GM23248 (cell line): ENCODE measurements at regions not wholly inside any gene's neighbourhood (a gene's known extent, or its start where the extent isn't known, plus 50 kb on each side); places are given as distances from the start of the nearest gene placed in this dataset.

Experiments
- DNase-seq: peaks from one replicate; pipeline ENCODE4 v3.0.0-alpha.2; 2015
- H2AFZ ChIP-seq: fragments of 200-600 bp; sonication (generic); 2 replicates; pipeline ENCODE4 v1.6.1; 2016; ENCODE audit warnings: antibody characterized with exemption
- H3F3A ChIP-seq: fragments of 200-600 bp; sonication (generic); 2 replicates; pipeline ENCODE4 v1.6.1; 2016; ENCODE audit warnings: mild to moderate bottlenecking, antibody characterized with exemption, mixed run types; ENCODE audit not compliant: insufficient read depth
- H3K27ac ChIP-seq: fragments of 200-600 bp; sonication (generic); 2 replicates; pipeline ENCODE4 v1.5.1; 2016; ENCODE audit warnings: mild to moderate bottlenecking
- H3K27me3 ChIP-seq: fragments of 200-600 bp; sonication (generic); replicated peaks from 2 replicates; pipeline ENCODE4 v1.6.1; 2016; ENCODE audit warnings: mild to moderate bottlenecking; ENCODE audit not compliant: insufficient read depth
- H3K36me3 ChIP-seq: fragments of 200-600 bp; sonication (generic); 2 replicates; pipeline ENCODE4 v1.6.1; 2016; ENCODE audit warnings: low read depth, mild to moderate bottlenecking
- H3K4me1 ChIP-seq: fragments of 200-600 bp; sonication (generic); 2 replicates; pipeline ENCODE4 v1.6.1; 2016; ENCODE audit warnings: mild to moderate bottlenecking; ENCODE audit not compliant: insufficient read depth
- H3K4me2 ChIP-seq: fragments of 200-600 bp; sonication (generic); one replicate; pipeline ENCODE4 v1.6.1; 2016; ENCODE audit warnings: mild to moderate bottlenecking; ENCODE audit not compliant: unreplicated experiment
- H3K4me3 ChIP-seq: fragments of 200-600 bp; sonication (generic); 2 replicates; pipeline ENCODE4 v1.5.1; 2016; ENCODE audit warnings: mild to moderate bottlenecking
- H3K79me2 ChIP-seq: fragments of 200-600 bp; sonication (generic); 2 replicates; pipeline ENCODE4 v1.6.1; 2016; ENCODE audit warnings: mild to moderate bottlenecking; ENCODE audit not compliant: insufficient read depth
- H3K9ac ChIP-seq: fragments of 200-600 bp; sonication (generic); 2 replicates; pipeline ENCODE4 v1.6.1; 2016; ENCODE audit warnings: mild to moderate bottlenecking
- H3K9me2 ChIP-seq: fragments of 200-600 bp; sonication (generic); 2 replicates; pipeline ENCODE4 v1.6.1; 2016; ENCODE audit warnings: mixed run types, mild to moderate bottlenecking, moderate library complexity; ENCODE audit not compliant: insufficient read depth
- H3K9me3 ChIP-seq: fragments of 200-600 bp; sonication (generic); one replicate; pipeline ENCODE4 v1.6.1; 2017; ENCODE audit warnings: low read depth
- H4K20me1 ChIP-seq: fragments of 200-600 bp; sonication (generic); 2 replicates; pipeline ENCODE4 v1.6.0; 2016; ENCODE audit not compliant: insufficient read depth
- EZH2 ChIP-seq: fragments of 200-600 bp; sonication (generic); IDR thresholded peaks from 2 replicates; pipeline ENCODE4 v1.6.1; 2018; ENCODE audit warnings: antibody characterized with exemption, mild to moderate bottlenecking; ENCODE audit not compliant: insufficient read depth, poor library complexity, severe bottlenecking
- EZH2phosphoT487 ChIP-seq: fragments of 200-600 bp; sonication (generic); IDR thresholded peaks from 2 replicates; pipeline ENCODE4 v1.6.1; 2018; ENCODE audit warnings: antibody characterized with exemption, moderate library complexity, mild to moderate bottlenecking, low read depth; ENCODE audit not compliant: insufficient read depth
- WGBS, 2 experiments: methylation state at CpG; one replicate each; pipeline ENCODE4 v1.1.6; 2015 to 2017; ENCODE audit warnings: low lambda C conversion rate in 2 of 2, low coverage in 1 of 2; ENCODE audit errors: missing lambda C conversion rate in 2 of 2; 5-methylcytosine and 5-hydroxymethylcytosine counted together
- in situ Hi-C: fragments of 300-500 bp; cut with MboI; formaldehyde crosslinking; loops from 2 replicates; pipeline ENCODE4 v1.15.0; 2020

DNA sequence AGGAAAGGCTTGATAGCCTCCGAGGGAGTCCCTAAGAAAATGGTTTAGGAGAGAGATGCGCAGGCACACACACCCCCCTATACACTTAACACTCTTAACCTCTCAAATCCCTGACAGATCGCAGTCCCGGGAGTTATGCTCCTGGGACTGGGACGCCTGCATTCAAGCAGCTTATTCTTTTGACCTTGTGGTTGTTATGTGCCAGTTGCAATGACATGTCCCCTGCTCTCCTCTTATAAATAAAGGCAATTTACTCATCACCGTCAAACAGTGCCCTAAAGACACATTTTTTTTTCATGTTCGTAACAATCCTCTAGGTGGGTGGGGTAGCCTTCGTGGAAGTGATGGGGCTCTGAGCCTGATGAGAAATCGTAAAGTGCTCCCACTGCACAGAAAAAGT lies 162.2 kb downstream of the LRRC30 start:
- no peaks in the 10 kb centered on the region for H3K9me2 ChIP-seq
- no peaks in the 10 kb centered on the region for H3K79me2 ChIP-seq
- no peak overlapping the region for H3K9ac ChIP-seq
- H3K36me3 ChIP-seq: no peaks in the 10 kb centered on the region
- H3F3A ChIP-seq: no peaks in the 10 kb centered on the region
- TF ChIP-seq EZH2phosphoT487 (no peak), EZH2 (no peak)
- H3K4me2 ChIP-seq: no peak overlapping the region
- H4K20me1 ChIP-seq: no peaks in the 10 kb centered on the region
- H3K4me1 ChIP-seq: no peaks in the 10 kb centered on the region
- H3K9me3 ChIP-seq: no peaks in the 10 kb centered on the region
- no peak for DNase-seq
- H3K4me3 ChIP-seq: no peak overlapping the region
- WGBS, 2 experiments: 74 to 76% methylated on average over 9 of the region's 9 CpGs
- in situ Hi-C loops: no loop called here
- H3K27ac ChIP-seq: no peak overlapping the region
- peaks cover 6% of the 10 kb centered on the region; the same call in 1 of the 2 replicates for H3K27me3 ChIP-seq
- no peak overlapping the region for H2AFZ ChIP-seq

DNA sequence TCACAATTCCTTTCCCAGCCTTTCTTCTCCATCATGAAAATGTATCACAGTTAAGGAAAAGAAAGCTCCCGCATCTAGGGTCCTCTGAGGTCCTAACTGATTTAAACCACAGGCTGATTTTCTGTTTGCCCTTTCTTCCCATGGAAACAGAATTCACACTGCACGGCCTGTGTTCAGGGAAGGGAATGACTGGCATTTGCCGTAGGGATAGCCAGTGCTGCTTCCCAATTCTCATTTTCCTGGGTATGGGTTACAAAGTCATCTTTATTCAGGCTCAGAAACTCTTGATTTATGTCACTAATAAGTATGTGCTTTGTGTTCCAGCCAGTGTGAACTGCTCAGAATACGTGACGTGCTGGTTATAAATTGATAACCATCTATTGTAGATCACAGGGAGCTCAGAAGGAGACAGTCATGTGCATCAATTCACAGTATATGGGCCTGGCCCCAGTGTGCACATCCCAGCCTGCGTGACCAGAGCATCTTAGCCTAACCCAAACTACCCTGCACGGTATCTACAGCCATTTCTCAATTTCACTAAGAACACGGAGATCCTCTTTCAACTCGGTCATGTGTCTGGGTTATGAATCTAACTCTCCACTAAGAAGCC lies 163.3 kb downstream of the LRRC30 start:
- no peak overlapping the region for H3K4me2 ChIP-seq
- no peak for DNase-seq
- H3K4me1 ChIP-seq: no peaks in the 10 kb centered on the region
- H3K9ac ChIP-seq: no peak overlapping the region
- no peaks in the 10 kb centered on the region for H3K9me3 ChIP-seq
- no peak overlapping the region for H2AFZ ChIP-seq
- no peak overlapping the region for H3K4me3 ChIP-seq
- H3K27me3 ChIP-seq: peaks cover 5% of the 10 kb centered on the region; the same call in 1 of the 2 replicates
- in situ Hi-C loops: no loop called here
- no peaks in the 10 kb centered on the region for H3K9me2 ChIP-seq
- H4K20me1 ChIP-seq: no peaks in the 10 kb centered on the region
- no peak overlapping the region for H3K27ac ChIP-seq
- H3F3A ChIP-seq: no peaks in the 10 kb centered on the region
- WGBS, 2 experiments: 66 to 72% methylated on average over 9 of the region's 9 CpGs
- H3K79me2 ChIP-seq: no peaks in the 10 kb centered on the region
- TF ChIP-seq EZH2 (no peak), EZH2phosphoT487 (no peak)
- no peaks in the 10 kb centered on the region for H3K36me3 ChIP-seq

DNA sequence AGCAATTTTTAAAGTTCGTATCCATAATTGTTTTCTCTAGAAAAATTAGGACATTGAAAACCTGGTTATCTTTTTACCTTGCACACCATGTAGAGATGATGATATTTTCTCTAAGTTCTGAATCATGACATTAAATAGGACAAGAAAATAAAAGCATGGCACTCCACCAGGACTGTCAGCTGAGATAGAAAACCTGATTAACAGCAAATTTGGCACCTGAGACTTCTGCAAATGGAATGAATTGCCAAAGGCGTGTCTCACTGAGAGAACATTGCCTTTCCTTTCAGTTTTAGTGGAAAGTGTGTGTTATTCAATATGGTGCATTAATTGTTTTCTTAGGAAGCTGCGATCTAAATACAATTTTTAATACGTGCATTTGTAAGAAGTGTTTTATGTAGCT lies 164.7 kb downstream of the LRRC30 start:
- Histone ChIP-seq H3K9me3 (no peaks in the 10 kb centered on the region), H3K9me2 (no peaks in the 10 kb centered on the region), H3K4me3 (no peak overlapping the region), H4K20me1 (no peaks in the 10 kb centered on the region), H3K4me2 (no peak overlapping the region), H3K79me2 (no peaks in the 10 kb centered on the region), H3K36me3 (no peaks in the 10 kb centered on the region), H2AFZ (no peak overlapping the region), H3K27me3 (no peaks in the 10 kb centered on the region; the same call in 1 of the 2 replicates), H3K9ac (no peak overlapping the region), H3K27ac (no peak overlapping the region), H3K4me1 (no peaks in the 10 kb centered on the region), H3F3A (no peaks in the 10 kb centered on the region)
- TF ChIP-seq EZH2phosphoT487 (no peak), EZH2 (no peak)
- WGBS, 2 experiments: 36% methylated on average over 4 of the region's 4 CpGs
- DNase-seq: no peak
- in situ Hi-C loops: no loop called here

DNA sequence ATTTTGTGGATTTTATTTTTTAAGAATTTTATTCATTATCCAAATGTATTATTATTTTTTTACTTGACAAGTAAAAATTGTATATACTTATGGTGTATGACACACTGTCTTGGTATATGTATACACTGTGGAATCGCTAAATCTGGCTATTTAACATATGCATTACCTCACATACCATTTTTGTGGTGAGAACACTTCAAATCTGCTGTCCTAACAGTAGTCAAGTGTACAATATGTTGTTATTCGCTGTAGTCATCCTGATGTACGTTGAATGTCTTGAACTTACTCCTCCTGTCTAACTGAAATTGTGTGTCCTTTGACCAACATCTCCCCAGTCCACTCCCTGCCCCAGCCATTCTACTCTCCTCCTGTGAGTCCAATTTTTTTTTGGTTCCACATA lies 153.2 kb upstream of the PTPRM start:
- Histone ChIP-seq H3F3A (no peaks in the 10 kb centered on the region), H3K79me2 (no peaks in the 10 kb centered on the region), H3K27ac (no peak overlapping the region), H3K9me2 (no peaks in the 10 kb centered on the region), H4K20me1 (no peaks in the 10 kb centered on the region), H3K4me3 (no peak overlapping the region), H3K9ac (no peak overlapping the region), H2AFZ (no peak overlapping the region), H3K4me1 (no peaks in the 10 kb centered on the region; the same call in 1 of the 2 replicates), H3K27me3 (no peaks in the 10 kb centered on the region), H3K9me3 (no peaks in the 10 kb centered on the region), H3K36me3 (no peaks in the 10 kb centered on the region), H3K4me2 (no peak overlapping the region)
- in situ Hi-C loops: no loop called here
- 48 to 56% methylated on average over 3 of the region's 3 CpGs for WGBS, 2 experiments
- DNase-seq: no peak
- no peak for TF ChIP-seq EZH2phosphoT487
- no peak for TF ChIP-seq EZH2
